ENCODE measurements at regions not wholly inside any gene's neighbourhood (a gene's known extent, or its start where the extent isn't known, plus 50 kb on each side); places are given as distances from the start of the nearest gene placed in this dataset.

DNA sequence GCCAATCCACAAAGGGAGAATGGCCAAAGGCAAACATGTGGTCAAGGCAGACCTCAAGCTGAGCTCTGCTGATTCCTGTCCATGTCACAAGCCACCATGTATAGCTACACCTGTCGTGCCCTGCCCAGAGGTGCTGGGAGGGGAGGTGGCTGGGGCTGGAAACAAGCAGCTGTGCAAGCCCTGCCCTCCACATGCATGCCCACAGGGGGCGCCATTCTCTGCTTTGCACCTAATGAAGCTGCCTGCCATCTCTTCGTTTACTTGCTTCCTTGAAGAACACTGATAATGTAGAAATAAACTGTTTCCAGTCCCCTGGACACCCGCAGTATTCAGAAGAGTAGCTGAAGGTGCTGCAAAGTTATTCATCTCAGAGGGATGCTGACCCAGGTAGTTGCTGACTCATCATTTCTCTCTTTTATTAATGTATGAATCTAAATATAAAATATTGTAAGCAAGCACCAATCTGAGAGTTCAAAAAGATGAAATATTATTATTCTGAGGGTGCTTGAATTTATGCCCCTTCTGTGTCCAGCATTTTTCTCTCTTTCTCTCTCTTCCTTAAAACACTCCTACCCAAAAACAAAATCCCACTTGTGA is 278.6 kb downstream of the ADGRA3 start:
- intact Hi-C loops (cut with micrococcal nuclease), result no loop called here

More for the DNA sequence above, 278.6 kb downstream of the ADGRA3 start:
- Histone ChIP-seq H2AFZ (ENCODE audit: low read depth, low read length) (no peak overlapping the region), H3K9me3 (replicated peaks; ENCODE audit: control insufficient read depth, insufficient read depth, low read length) (no peaks in the 10 kb centered on the region), H3K79me2 (ENCODE audit: control insufficient read depth, insufficient read depth, low read length) (no peaks in the 10 kb centered on the region), H3K4me2 (ENCODE audit: insufficient read depth, low read length) (no peak overlapping the region), H3K9ac (replicated peaks; ENCODE audit: extremely low read depth, insufficient read depth, low read length) (no peak overlapping the region), H4K20me1 (replicated peaks; ENCODE audit: control insufficient read depth, extremely low read depth, insufficient read depth, low read length) (no peaks in the 10 kb centered on the region), H3K27ac (ENCODE audit: insufficient read depth, low read depth, low read length) (no peak overlapping the region), H3K27me3 (ENCODE audit: control insufficient read depth in 2 of 2, insufficient read depth in 2 of 2, low read length in 2 of 2) (no peaks in the 10 kb centered on the region), H3K4me3 (replicated peaks in 1 of 3; ENCODE audit: insufficient read depth in 1 of 3, low read depth in 1 of 3, low read length in 3 of 3) (no peak overlapping the region), H3K4me1 (ENCODE audit: control insufficient read depth, extremely low read depth, insufficient read depth, low read length) (no peaks in the 10 kb centered on the region), H3K9me1 (replicated peaks; ENCODE audit: control insufficient read depth, extremely low read depth, insufficient read depth, low read length) (no peaks in the 10 kb centered on the region), H3K36me3 (ENCODE audit: control insufficient read depth in 2 of 2, extremely low read depth in 1 of 2, insufficient read depth in 2 of 2, low read length in 2 of 2) (no peaks in the 10 kb centered on the region)
- FAIRE-seq, result no peak
- dilution Hi-C loops (cut with MboI; ENCODE audit: extremely low pct_ligation_motif_present, low sequenced_read_pairs), result no loop called here
- no TSS peak for BruUV-seq (replicated peaks)
- ChIA-PET CTCF (no interaction called here), POLR2A (no interaction called here)
- TF ChIP-seq MYC (IDR thresholded peaks at IDR 0.05; ENCODE audit: low read depth, low read length) (no peak), FOS (IDR thresholded peaks at IDR 0.05; ENCODE audit: borderline replicate concordance, insufficient read depth, low read length) (no peak), EZH2 (IDR thresholded peaks at IDR 0.05; ENCODE audit: borderline replicate concordance, low read depth, low read length, severe bottlenecking) (no peak), POLR2A (IDR thresholded peaks at IDR 0.05; ENCODE audit: low read depth, low read length) (no peak), GATA2 (IDR thresholded peaks at IDR 0.05; ENCODE audit: insufficient read depth, insufficient read length, low read depth, low read length) (no peak), JUN (IDR thresholded peaks at IDR 0.05; ENCODE audit: borderline replicate concordance, insufficient read depth, insufficient read length, low read depth) (no peak), MAX (IDR thresholded peaks at IDR 0.05; ENCODE audit: insufficient read depth, insufficient read length) (no peak), CTCF (IDR thresholded peaks at IDR 0.05; ENCODE audit: extremely low read depth in 1 of 2, insufficient read depth in 1 of 2, low read depth in 1 of 2, low read length in 2 of 2) (no peak), POLR2AphosphoS5 (IDR thresholded peaks at IDR 0.05; ENCODE audit: insufficient read depth, low read depth, low read length) (no peak)
- DNase-seq (ENCODE audit: low read depth, low spot score), result no peak

Data from endothelial cell of umbilical vein (primary cell).